OCI-LY1 (cell line): ENCODE measurements at regions not wholly inside any gene's neighbourhood (a gene's known extent, or its start where the extent isn't known, plus 50 kb on each side); places are given as distances from the start of the nearest gene placed in this dataset.

Experiments
- CTCF ChIP-seq: fragments of 200-600 bp; sonication (generic), shearing (Covaris generic); IDR thresholded peaks from 2 replicates; pipeline ENCODE4 v1.5.1; 2017; ENCODE audit warnings: mild to moderate bottlenecking, antibody characterized with exemption, low read length, moderate library complexity, mixed read lengths
- EZH2 ChIP-seq: fragments of 200-600 bp; sonication (generic), shearing (Covaris generic); IDR thresholded peaks from 2 replicates; pipeline ENCODE4 v1.8.0; 2017; ENCODE audit warnings: borderline replicate concordance, mixed run types, mild to moderate bottlenecking, antibody characterized with exemption, low read length, moderate library complexity, mixed read lengths

GRCh38 chr1:232868793-232869491, 63.7 kb downstream of the MAP10 start:
- TF ChIP-seq CTCF (no peak), EZH2 (no peak)
